Inferior parietal cortex (tissue), 1 donor: ENCODE measurements at regions not wholly inside any gene's neighbourhood (a gene's known extent, or its start where the extent isn't known, plus 50 kb on each side); places are given as distances from the start of the nearest gene placed in this dataset.

Source experiments
- DNase-seq: peaks from one replicate; pipeline ENCODE4 v3.0.0-alpha.2; 2016; ENCODE audit errors: extremely low spot score

GRCh38 chr13:106814463-106814862 is 246.5 kb upstream of the ARGLU1 start:
- no peak for DNase-seq

- DNase-seq: no peak
These were observed 242.1 kb upstream of the ARGLU1 start for GRCh38 chr13:106810069-106810468.

- DNase-seq: no peak
These were observed 237.1 kb upstream of the ARGLU1 start for GRCh38 chr13:106804991-106805390.

GRCh38 chr13:106802917-106803316 is 235.0 kb upstream of the ARGLU1 start:
- no peak for DNase-seq

- DNase-seq: no peak
These were observed 231.9 kb upstream of the ARGLU1 start for GRCh38 chr13:106799781-106800335.

- DNase-seq: no peak
These were observed 229.2 kb upstream of the ARGLU1 start for GRCh38 chr13:106797081-106797640.

- DNase-seq: no peak
These were observed 228.5 kb upstream of the ARGLU1 start for GRCh38 chr13:106796280-106797047.

- no peak for DNase-seq
These were observed 227.9 kb upstream of the ARGLU1 start for GRCh38 chr13:106795847-106796246.

GRCh38 chr13:106794117-106794516 is 226.2 kb upstream of the ARGLU1 start:
- no peak for DNase-seq

- no peak for DNase-seq
These were observed 222.0 kb upstream of the ARGLU1 start for GRCh38 chr13:106789911-106790310.

GRCh38 chr13:106786006-106786563 is 218.1 kb upstream of the ARGLU1 start:
- no peak for DNase-seq

- no peak for DNase-seq
These were observed 206.7 kb upstream of the ARGLU1 start for GRCh38 chr13:106774621-106775020.

GRCh38 chr13:106772006-106772601 is 204.2 kb upstream of the ARGLU1 start:
- no peak for DNase-seq

- no peak for DNase-seq
These were observed 201.1 kb upstream of the ARGLU1 start for GRCh38 chr13:106768991-106769390.

- DNase-seq: no peak
These were observed 194.8 kb upstream of the ARGLU1 start for GRCh38 chr13:106762708-106763107.

GRCh38 chr13:106756446-106756845 is 188.5 kb upstream of the ARGLU1 start:
- DNase-seq: no peak

GRCh38 chr13:106755542-106755941 is 187.6 kb upstream of the ARGLU1 start:
- no peak for DNase-seq

GRCh38 chr13:106753251-106753650 is 185.3 kb upstream of the ARGLU1 start:
- no peak for DNase-seq

GRCh38 chr13:106752584-106753170 is 184.7 kb upstream of the ARGLU1 start:
- DNase-seq: peak; percentile 8

GRCh38 chr13:106748785-106749184 is 180.8 kb upstream of the ARGLU1 start:
- DNase-seq: no peak

GRCh38 chr13:106744516-106744915 is 176.6 kb upstream of the ARGLU1 start:
- DNase-seq: no peak

- DNase-seq: no peak
These were observed 170.3 kb upstream of the ARGLU1 start for GRCh38 chr13:106738186-106738678.
